Fibroblast of the aortic adventitia (primary cell): ENCODE measurements at regions not wholly inside any gene's neighbourhood (a gene's known extent, or its start where the extent isn't known, plus 50 kb on each side); places are given as distances from the start of the nearest gene placed in this dataset.

Experiments used
- DNase-seq: peaks from one replicate; pipeline ENCODE4 v3.0.0-alpha.2; 2010; ENCODE audit warnings: low read depth
- H3K4me3 ChIP-seq: 2 replicates; pipeline ENCODE4 v1.5.1; 2011; ENCODE audit warnings: low read depth, mild to moderate bottlenecking, control low read depth, low read length, moderate library complexity
- CTCF ChIP-seq: IDR thresholded peaks from 2 replicates; pipeline ENCODE4 v1.5.1; 2011; ENCODE audit warnings: mild to moderate bottlenecking, low read length, control low read depth, inconsistent platforms; ENCODE audit not compliant: insufficient read depth

- no peak overlapping the region for H3K4me3 ChIP-seq
- TF ChIP-seq CTCF: no peak
- DNase-seq: no peak
Measured at GRCh38 chr10:43913676-43914235, 265.1 kb upstream of the ZNF32 start.

GRCh38 chr10:43912469-43912868, 263.8 kb upstream of the ZNF32 start:
- TF ChIP-seq CTCF: no peak
- DNase-seq: no peak
- no peak overlapping the region for H3K4me3 ChIP-seq

- TF ChIP-seq CTCF: no peak
- DNase-seq: no peak
- no peak overlapping the region for H3K4me3 ChIP-seq
Measured at GRCh38 chr10:43906490-43906889, 257.8 kb upstream of the ZNF32 start.

- peak; percentile 67 for DNase-seq
- no peak for TF ChIP-seq CTCF
- H3K4me3 ChIP-seq: no peak overlapping the region
Measured at GRCh38 chr10:43905512-43906236, 257.0 kb upstream of the ZNF32 start.

- DNase-seq: no peak
- no peak overlapping the region for H3K4me3 ChIP-seq
- no peak for TF ChIP-seq CTCF
Measured at GRCh38 chr10:43904844-43905243, 256.2 kb upstream of the ZNF32 start.

GRCh38 chr10:43904301-43904700, 255.6 kb upstream of the ZNF32 start:
- no peak overlapping the region for H3K4me3 ChIP-seq
- TF ChIP-seq CTCF: no peak
- no peak for DNase-seq
